Neural cell (in vitro differentiated cells): ENCODE measurements at regions not wholly inside any gene's neighbourhood (a gene's known extent, or its start where the extent isn't known, plus 50 kb on each side); places are given as distances from the start of the nearest gene placed in this dataset.

Source experiments
- H2AFZ ChIP-seq: fragments of 200-600, 300-800 bp; sonication (generic), shearing (Covaris generic); 2 replicates; pipeline ENCODE4 v1.6.0; 2014; ENCODE audit warnings: low read depth, mild to moderate bottlenecking, antibody characterized with exemption, low read length, moderate library complexity
- H3F3A ChIP-seq: fragments of 200-600 bp; shearing (Covaris generic); 2 replicates; pipeline ENCODE4 v1.6.1; 2016; ENCODE audit warnings: mild to moderate bottlenecking, moderate library complexity, mixed read lengths, antibody characterized with exemption, low read length; ENCODE audit not compliant: insufficient read depth, poor library complexity, severe bottlenecking
- H3K27ac ChIP-seq: fragments of 200-600, 300-800 bp; sonication (generic), shearing (Covaris generic); 2 replicates; pipeline ENCODE4 v1.5.1; 2014; ENCODE audit warnings: mild to moderate bottlenecking, low read length, moderate library complexity
- H3K27me3 ChIP-seq: fragments of 300-800, 200-600 bp; sonication (generic), shearing (Covaris generic); 2 replicates; pipeline ENCODE4 v1.6.0; 2014; ENCODE audit warnings: mild to moderate bottlenecking, low read depth, low read length, moderate library complexity; ENCODE audit not compliant: insufficient read depth
- H3K36me3 ChIP-seq: fragments of 300-800, 200-600 bp; sonication (generic), shearing (Covaris generic); 2 replicates; pipeline ENCODE4 v1.5.1; 2014; ENCODE audit warnings: mild to moderate bottlenecking, antibody characterized with exemption, low read length, moderate library complexity; ENCODE audit not compliant: insufficient read depth
- H3K4me2 ChIP-seq: fragments of 300-800, 200-600 bp; sonication (generic), shearing (Covaris generic); 2 replicates; pipeline ENCODE4 v1.6.0; 2014; ENCODE audit warnings: mild to moderate bottlenecking, low read length
- H3K4me3 ChIP-seq: fragments of 300-800, 200-600 bp; sonication (generic), shearing (Covaris generic); 2 replicates; pipeline ENCODE4 v1.5.1; 2014; ENCODE audit warnings: mild to moderate bottlenecking, low read length, moderate library complexity
- H3K79me2 ChIP-seq: fragments of 200-600 bp; shearing (Covaris generic); replicated peaks from 2 replicates; pipeline ENCODE4 v1.6.0; 2014; ENCODE audit warnings: mild to moderate bottlenecking, low read length, moderate library complexity; ENCODE audit not compliant: insufficient read depth
- H3K9ac ChIP-seq: fragments of 300-800, 200-600 bp; sonication (generic), shearing (Covaris generic); 2 replicates; pipeline ENCODE4 v1.6.1; 2016; ENCODE audit warnings: mild to moderate bottlenecking, low read length, mixed read lengths
- H3K9me2 ChIP-seq: fragments of 200-600 bp; shearing (Covaris generic); 2 replicates; pipeline ENCODE4 v1.6.1; 2016; ENCODE audit warnings: mild to moderate bottlenecking, low read length, mixed read lengths; ENCODE audit not compliant: insufficient read depth
- H3K9me3 ChIP-seq: fragments of 200-600, 300-800 bp; sonication (generic), shearing (Covaris generic); 2 replicates; pipeline ENCODE4 v1.6.1; 2016; ENCODE audit warnings: mild to moderate bottlenecking, mixed run types, low read length, moderate library complexity, mixed read lengths
- H4K20me1 ChIP-seq: fragments of 200-600 bp; shearing (Covaris generic); 2 replicates; pipeline ENCODE4 v1.6.1; 2016; ENCODE audit warnings: mild to moderate bottlenecking, mixed run types; ENCODE audit not compliant: insufficient read depth
- EP300 ChIP-seq: fragments of 450-650 bp; conservative IDR thresholded peaks from 2 replicates; pipeline ENCODE4 v1.6.1; 2014; ENCODE audit warnings: antibody characterized with exemption, mild to moderate bottlenecking, moderate library complexity; ENCODE audit not compliant: poor library complexity, severe bottlenecking
- EZH2 ChIP-seq: fragments of 200-600, 300-800 bp; shearing (Covaris generic), sonication (generic); IDR thresholded peaks from 2 replicates; pipeline ENCODE4 v1.6.1; 2014; ENCODE audit warnings: antibody characterized with exemption, low read length, borderline replicate concordance, mild to moderate bottlenecking; ENCODE audit not compliant: insufficient read depth, poor library complexity, severe bottlenecking
- MXI1 ChIP-seq: fragments of 450-650 bp; conservative IDR thresholded peaks from 2 replicates; pipeline ENCODE4 v1.6.1; 2014; ENCODE audit warnings: antibody characterized with exemption, mild to moderate bottlenecking; ENCODE audit not compliant: poor library complexity, severe bottlenecking
- POLR2AphosphoS5 ChIP-seq: IDR thresholded peaks from 2 replicates; pipeline ENCODE4 v1.6.1; 2012
- RAD21 ChIP-seq: fragments of 450-650 bp; conservative IDR thresholded peaks from 2 replicates; pipeline ENCODE4 v1.6.1; 2014; ENCODE audit warnings: antibody characterized with exemption, mild to moderate bottlenecking, moderate library complexity
- SMC3 ChIP-seq: fragments of 450-650 bp; conservative IDR thresholded peaks from 2 replicates; pipeline ENCODE4 v1.6.1; 2014; ENCODE audit warnings: antibody characterized with exemption, mild to moderate bottlenecking, moderate library complexity; ENCODE audit not compliant: poor library complexity
- TAF1 ChIP-seq: IDR thresholded peaks from 2 replicates; pipeline ENCODE4 v1.6.1; 2012; ENCODE audit warnings: low read depth
- TF ChIP-seq, protein P1 (sequence below): fragments of 450-650 bp; IDR thresholded peaks from 2 replicates; pipeline ENCODE4 v1.5.1; 2014; ENCODE audit warnings: antibody characterized with exemption, mild to moderate bottlenecking, moderate library complexity; ENCODE audit not compliant: poor library complexity, severe bottlenecking
- TF ChIP-seq, protein P2 (sequence below): IDR thresholded peaks from 2 replicates; pipeline ENCODE4 v1.6.1; 2012; ENCODE audit warnings: borderline replicate concordance

DNA sequence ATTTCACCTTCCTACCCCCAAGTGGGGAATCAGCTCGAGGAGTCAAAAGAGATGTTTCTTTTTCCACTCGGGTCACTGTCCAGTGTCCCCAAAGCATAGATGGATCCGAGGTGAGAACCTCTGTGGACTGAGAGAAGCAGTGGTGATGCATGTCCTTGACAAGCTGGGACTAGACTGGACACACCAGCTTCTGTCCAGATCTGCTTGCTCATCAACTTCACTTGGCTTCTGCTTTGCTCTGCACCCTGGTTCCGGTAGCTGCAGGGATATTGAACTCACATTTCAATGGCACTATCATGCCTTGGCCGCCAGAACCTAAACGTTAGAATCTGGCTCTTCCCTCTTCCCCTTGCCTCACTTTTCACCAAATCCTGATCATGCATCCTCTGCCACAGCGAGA, 50.3 kb upstream of the CXCL12 start:
- no peaks in the 10 kb centered on the region for H3K9me3 ChIP-seq
- no peaks in the 10 kb centered on the region for H3F3A ChIP-seq
- no peaks in the 10 kb centered on the region for H4K20me1 ChIP-seq
- no peaks in the 10 kb centered on the region for H3K79me2 ChIP-seq
- no peak overlapping the region for H3K4me2 ChIP-seq
- no peak overlapping the region for H2AFZ ChIP-seq
- H3K27ac ChIP-seq = no peak overlapping the region
- no peaks in the 10 kb centered on the region for H3K36me3 ChIP-seq
- H3K9ac ChIP-seq = no peak overlapping the region
- TF ChIP-seq, protein P1, sequence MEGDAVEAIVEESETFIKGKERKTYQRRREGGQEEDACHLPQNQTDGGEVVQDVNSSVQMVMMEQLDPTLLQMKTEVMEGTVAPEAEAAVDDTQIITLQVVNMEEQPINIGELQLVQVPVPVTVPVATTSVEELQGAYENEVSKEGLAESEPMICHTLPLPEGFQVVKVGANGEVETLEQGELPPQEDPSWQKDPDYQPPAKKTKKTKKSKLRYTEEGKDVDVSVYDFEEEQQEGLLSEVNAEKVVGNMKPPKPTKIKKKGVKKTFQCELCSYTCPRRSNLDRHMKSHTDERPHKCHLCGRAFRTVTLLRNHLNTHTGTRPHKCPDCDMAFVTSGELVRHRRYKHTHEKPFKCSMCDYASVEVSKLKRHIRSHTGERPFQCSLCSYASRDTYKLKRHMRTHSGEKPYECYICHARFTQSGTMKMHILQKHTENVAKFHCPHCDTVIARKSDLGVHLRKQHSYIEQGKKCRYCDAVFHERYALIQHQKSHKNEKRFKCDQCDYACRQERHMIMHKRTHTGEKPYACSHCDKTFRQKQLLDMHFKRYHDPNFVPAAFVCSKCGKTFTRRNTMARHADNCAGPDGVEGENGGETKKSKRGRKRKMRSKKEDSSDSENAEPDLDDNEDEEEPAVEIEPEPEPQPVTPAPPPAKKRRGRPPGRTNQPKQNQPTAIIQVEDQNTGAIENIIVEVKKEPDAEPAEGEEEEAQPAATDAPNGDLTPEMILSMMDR = no peak
- TF ChIP-seq TAF1 (no peak), EZH2 (no peak), RAD21 (no peak), EP300 (no peak), POLR2AphosphoS5 (no peak), MXI1 (no peak), SMC3 (no peak)
- TF ChIP-seq, protein P2, sequence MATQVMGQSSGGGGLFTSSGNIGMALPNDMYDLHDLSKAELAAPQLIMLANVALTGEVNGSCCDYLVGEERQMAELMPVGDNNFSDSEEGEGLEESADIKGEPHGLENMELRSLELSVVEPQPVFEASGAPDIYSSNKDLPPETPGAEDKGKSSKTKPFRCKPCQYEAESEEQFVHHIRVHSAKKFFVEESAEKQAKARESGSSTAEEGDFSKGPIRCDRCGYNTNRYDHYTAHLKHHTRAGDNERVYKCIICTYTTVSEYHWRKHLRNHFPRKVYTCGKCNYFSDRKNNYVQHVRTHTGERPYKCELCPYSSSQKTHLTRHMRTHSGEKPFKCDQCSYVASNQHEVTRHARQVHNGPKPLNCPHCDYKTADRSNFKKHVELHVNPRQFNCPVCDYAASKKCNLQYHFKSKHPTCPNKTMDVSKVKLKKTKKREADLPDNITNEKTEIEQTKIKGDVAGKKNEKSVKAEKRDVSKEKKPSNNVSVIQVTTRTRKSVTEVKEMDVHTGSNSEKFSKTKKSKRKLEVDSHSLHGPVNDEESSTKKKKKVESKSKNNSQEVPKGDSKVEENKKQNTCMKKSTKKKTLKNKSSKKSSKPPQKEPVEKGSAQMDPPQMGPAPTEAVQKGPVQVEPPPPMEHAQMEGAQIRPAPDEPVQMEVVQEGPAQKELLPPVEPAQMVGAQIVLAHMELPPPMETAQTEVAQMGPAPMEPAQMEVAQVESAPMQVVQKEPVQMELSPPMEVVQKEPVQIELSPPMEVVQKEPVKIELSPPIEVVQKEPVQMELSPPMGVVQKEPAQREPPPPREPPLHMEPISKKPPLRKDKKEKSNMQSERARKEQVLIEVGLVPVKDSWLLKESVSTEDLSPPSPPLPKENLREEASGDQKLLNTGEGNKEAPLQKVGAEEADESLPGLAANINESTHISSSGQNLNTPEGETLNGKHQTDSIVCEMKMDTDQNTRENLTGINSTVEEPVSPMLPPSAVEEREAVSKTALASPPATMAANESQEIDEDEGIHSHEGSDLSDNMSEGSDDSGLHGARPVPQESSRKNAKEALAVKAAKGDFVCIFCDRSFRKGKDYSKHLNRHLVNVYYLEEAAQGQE = no peak
- H3K9me2 ChIP-seq = no peaks in the 10 kb centered on the region
- no peaks in the 10 kb centered on the region for H3K27me3 ChIP-seq
- no peak overlapping the region for H3K4me3 ChIP-seq

DNA sequence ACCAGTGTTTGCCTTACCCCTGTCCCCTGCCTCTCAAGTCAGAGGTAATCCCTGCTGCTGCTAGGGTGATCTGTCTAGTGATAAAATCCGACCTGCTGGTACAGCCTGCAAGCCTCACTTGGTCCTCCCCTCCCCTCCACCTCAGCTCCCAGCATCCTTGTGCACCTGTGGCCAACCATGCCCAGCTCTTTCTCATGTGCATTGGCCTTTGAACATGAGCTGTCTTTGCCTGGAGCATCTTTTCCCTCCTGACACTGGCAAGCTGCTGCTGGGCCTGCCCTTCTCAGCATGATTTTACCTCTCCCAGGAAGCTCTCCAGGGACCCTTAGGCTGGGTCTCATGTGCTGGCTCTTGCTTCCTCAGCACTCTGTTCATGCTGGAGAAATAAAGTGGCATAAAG, 51.3 kb upstream of the CXCL12 start:
- H3K36me3 ChIP-seq = no peaks in the 10 kb centered on the region
- no peaks in the 10 kb centered on the region for H4K20me1 ChIP-seq
- H3F3A ChIP-seq = no peaks in the 10 kb centered on the region
- no peak overlapping the region for H3K27ac ChIP-seq
- H3K79me2 ChIP-seq = no peaks in the 10 kb centered on the region
- H3K9me3 ChIP-seq = no peaks in the 10 kb centered on the region
- H3K9ac ChIP-seq = no peak overlapping the region
- TF ChIP-seq POLR2AphosphoS5 = no peak
- H3K4me2 ChIP-seq = no peak overlapping the region
- H3K27me3 ChIP-seq = no peaks in the 10 kb centered on the region
- no peaks in the 10 kb centered on the region for H3K9me2 ChIP-seq
- no peak overlapping the region for H3K4me3 ChIP-seq
- H2AFZ ChIP-seq = no peak overlapping the region

DNA sequence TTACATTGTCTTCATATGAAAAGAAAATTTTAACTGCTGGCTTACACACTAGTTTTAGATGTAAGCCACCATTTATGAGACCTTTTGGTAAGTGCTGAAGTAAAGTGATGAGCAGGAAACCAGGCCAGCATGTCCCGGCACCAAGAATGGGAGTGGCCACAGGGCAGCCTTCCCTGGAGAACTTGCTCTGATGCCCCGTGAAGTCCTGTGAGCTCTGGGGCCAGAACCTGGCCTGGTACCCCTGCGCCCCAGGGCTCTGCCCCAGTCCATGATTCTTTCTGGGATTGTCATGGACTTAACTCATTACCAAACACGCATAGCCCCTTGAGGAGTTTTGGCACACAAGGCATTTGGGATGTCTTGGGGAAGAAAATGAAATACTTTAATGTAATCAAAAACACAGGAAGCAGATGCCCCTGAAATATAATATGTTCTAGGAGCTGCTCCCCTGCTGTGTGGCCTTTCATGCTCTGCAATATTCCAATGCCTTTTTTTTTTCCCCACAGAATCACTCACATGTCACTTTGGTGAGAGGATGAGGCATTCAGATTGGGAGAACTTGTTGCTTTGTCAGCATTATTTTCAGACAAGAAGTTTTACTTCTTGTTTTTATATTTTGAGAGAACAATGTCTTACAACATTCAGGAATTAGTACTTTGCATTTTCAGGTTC, 53.1 kb upstream of the CXCL12 start:
- Histone ChIP-seq H3K9me2 (no peaks in the 10 kb centered on the region), H4K20me1 (no peaks in the 10 kb centered on the region), H3K27me3 (no peaks in the 10 kb centered on the region), H3K9ac (no peak overlapping the region), H3K4me3 (no peak overlapping the region), H3F3A (no peaks in the 10 kb centered on the region), H3K9me3 (no peaks in the 10 kb centered on the region), H3K4me2 (no peak overlapping the region), H2AFZ (no peak overlapping the region), H3K79me2 (no peaks in the 10 kb centered on the region), H3K36me3 (no peaks in the 10 kb centered on the region), H3K27ac (no peak overlapping the region)
- no peak for TF ChIP-seq TAF1
- TF ChIP-seq, protein P2 = no peak
- TF ChIP-seq, protein P1 = no peak
- TF ChIP-seq POLR2AphosphoS5 = no peak
